Dedifferentiated amniotic fluid mesenchymal stem cell (primary cell): ENCODE measurements at regions not wholly inside any gene's neighbourhood (a gene's known extent, or its start where the extent isn't known, plus 50 kb on each side); places are given as distances from the start of the nearest gene placed in this dataset.
"Not testable (repeated sequence)": the region's sequence is repeated elsewhere in the genome, so short reads cannot be mapped to it uniquely, and the experiment has no call there.

Experiments used
- DNase-seq: peaks from one replicate; pipeline ENCODE4 v3.0.0-alpha.2; 2016; ENCODE audit errors: extremely low spot score

- DNase-seq: no peak
Observed at GRCh38 chr6:9831783-9832182, 583.1 kb downstream of the TFAP2A start.

GRCh38 chr6:9830808-9831207 lies 584.1 kb downstream of the TFAP2A start:
- DNase-seq: no peak

- no peak for DNase-seq
Observed at GRCh38 chr6:9825526-9825925, 589.3 kb downstream of the TFAP2A start.

DNA sequence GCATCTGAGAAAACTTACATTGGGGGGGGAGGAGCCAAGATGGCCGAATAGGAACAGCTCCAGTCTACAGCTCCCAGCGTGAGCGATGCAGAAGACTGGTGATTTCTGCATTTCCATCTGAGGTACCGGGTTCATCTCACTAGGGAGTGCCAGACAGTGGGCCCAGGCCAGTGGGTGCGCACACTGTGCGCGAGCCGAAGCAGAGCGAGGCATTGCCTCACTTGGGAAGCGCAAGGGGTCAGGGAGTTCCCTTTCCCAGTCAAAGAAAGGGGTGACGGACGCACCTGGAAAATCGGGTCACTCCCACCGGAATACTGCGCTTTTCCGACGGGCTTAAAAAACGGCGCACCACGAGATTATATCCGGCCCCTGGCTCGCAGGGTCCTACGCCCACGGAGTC lies 604.1 kb downstream of the TFAP2A start:
- DNase-seq: not testable (repeated sequence)

- DNase-seq: no peak
Observed at GRCh38 chr6:9810286-9810685, 604.6 kb downstream of the TFAP2A start.

- no peak for DNase-seq
Observed at GRCh38 chr6:9806195-9806594, 608.7 kb downstream of the TFAP2A start.

DNA sequence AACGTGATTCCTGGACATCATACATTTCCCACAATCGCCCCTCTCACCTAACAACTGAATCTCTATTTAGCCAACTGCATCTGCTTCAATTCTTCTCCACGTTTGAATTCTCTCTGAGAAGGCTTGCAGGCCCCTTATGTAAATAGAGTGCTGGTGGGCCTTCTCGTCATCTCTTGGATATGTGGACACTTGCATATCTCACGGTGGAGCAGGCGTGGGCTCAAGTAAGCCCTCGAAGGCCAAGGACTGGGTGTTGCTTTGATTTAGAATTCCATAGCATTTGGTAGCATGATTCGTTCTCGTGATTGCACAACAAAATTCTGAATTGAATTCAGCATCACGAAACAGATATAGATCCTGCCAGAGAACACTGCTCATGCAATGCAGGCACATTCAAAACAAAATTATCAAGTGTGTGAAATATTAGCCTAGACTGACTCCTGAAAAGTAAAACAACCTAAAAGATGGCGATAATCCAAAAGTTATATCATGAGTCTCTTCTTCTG lies 613.6 kb downstream of the TFAP2A start:
- DNase-seq: no peak

GRCh38 chr6:9799582-9799981 lies 615.3 kb downstream of the TFAP2A start:
- no peak for DNase-seq

DNA sequence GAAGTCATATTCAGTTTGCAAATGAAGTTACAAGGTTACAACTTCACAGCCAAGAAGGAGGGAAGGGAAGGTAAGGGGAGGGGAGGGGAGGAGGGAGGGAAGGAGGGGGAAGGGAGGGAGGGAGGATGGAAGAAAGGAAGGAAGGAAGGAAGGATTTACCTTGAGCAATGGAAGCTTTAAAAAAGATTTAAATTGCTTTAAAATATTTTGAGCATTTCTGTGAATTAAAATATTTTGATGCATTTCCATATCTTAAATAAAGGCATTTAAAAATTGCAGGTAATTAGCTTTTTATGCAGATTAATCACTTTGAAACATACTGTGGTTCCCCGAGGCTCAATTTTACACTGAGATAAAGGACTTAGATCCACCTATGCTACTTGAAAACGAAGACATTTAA lies 618.0 kb downstream of the TFAP2A start:
- DNase-seq: no peak

GRCh38 chr6:9795880-9796279 lies 619.0 kb downstream of the TFAP2A start:
- DNase-seq: no peak

DNA sequence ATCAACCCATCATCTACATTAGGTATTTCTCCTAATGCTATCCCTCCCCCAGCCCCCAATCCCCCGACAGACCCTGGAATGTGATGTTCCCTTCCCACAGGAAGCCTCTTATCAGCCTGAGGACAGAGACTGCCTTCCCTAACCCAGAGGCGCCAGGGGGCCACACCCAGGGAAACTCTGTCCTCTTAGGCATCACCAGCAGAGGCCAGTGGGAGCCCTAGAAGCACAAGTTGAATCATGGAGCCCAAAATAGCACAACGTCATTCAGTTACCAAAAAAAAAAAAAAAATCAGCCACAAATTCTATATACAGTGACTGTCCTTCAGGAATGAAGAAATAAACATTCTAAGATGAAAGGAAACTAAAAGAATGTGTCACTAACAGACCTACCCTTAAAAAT lies 625.7 kb downstream of the TFAP2A start:
- DNase-seq: peak; percentile 31

DNA sequence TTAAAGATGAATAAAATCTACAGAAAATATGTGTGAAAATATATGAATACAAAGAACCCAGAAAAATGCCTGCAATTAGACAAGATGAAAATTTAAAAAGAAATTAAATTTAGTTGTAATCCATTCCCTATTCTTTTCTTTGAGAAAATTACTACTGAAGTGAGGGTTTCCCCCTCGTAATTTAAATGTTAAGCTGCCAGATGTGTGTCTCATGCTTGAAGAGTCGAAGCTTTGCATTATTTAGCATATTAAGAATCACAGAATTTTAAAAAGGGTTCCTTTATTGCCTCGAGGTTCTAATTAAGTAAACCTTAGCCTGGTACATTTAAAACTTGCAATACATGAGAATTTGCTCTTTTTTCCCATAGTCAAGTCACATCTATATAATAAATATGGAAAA lies 630.1 kb downstream of the TFAP2A start:
- DNase-seq: no peak

GRCh38 chr6:9783567-9783966 lies 631.3 kb downstream of the TFAP2A start:
- no peak for DNase-seq

- DNase-seq: peak; percentile 51
Observed at GRCh38 chr6:9766240-9766915, 648.5 kb downstream of the TFAP2A start.

DNA sequence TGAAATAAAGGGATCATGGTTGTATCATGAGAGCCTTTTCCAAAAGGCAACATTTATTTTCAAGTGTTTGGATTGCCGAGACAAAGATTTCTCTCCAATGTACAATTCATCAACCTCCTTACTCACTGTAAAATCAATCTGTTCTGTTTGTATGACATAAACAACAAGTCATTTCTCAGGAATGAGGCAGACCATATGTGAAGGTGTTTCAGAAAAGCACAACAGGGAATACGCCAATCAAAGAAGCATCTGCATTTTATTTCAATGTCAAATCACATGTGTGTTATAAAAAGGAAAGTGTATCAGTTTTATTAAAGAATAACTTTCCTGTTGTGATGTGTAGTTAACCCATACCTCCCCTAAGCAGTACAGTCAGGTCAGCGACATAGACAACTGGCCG lies 653.7 kb downstream of the TFAP2A start:
- no peak for DNase-seq

GRCh38 chr6:9754515-9754914 lies 660.4 kb downstream of the TFAP2A start:
- no peak for DNase-seq

DNA sequence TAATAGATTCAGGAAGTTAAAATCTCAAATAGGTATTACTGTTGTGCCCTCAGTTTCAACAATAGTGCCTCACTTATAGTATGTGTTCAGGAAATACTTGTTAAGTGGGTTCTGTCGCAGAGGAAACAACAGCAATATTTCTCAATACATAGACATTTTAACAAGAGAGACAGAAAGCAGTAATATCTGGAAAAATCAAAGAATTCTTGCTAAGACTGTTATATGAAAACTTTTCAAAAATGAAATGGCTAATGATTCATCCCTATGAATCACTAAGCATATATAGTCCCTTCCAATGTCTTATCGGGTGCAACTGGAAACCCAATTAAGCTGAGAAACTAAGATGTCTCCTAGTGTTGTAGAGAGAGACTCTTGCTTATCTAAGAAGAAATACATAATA lies 668.9 kb downstream of the TFAP2A start:
- no peak for DNase-seq

DNA sequence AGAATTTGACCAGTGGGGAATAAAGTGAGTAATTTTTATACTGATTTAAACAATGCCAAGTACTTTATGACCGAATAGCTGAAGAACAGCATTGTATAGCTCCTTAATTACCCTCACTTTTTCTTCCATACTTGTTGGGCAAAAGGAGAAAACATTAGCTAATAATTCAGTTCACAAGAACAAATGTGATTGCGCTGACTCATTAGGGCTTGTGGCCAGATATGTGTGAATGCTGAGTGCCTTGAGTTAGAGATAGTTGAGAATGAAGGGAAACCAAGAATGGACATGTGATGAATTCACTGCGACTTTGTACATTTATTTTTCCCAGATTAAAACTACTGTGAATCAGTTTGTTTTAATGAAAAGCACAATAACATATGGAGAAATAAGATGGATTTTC lies 669.4 kb downstream of the TFAP2A start:
- no peak for DNase-seq

- DNase-seq: no peak
Observed at GRCh38 chr6:9744119-9744518, 670.8 kb downstream of the TFAP2A start.

DNA sequence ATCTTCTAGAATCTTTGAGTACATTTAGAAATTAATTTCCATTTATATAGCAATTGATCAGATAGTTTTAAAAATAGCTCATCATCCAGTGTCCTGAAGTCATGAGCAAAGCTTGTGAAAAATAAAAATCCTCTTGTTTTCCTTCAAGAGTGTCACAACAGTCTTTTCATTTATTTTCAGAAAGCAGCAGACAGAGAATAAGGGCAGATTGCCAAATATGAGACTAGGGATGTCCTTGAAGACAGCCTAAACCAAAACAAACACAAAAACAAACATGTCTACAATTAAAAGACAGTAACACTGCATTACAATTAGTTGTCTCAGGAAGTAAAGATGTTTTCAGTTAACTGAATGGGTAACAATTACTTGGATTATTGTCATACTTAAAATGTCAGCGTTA lies 682.8 kb downstream of the TFAP2A start:
- no peak for DNase-seq

GRCh38 chr6:9725776-9726175 lies 689.1 kb downstream of the TFAP2A start:
- not testable (repeated sequence) for DNase-seq

- no peak for DNase-seq
Observed at GRCh38 chr6:9717568-9717967, 697.3 kb downstream of the TFAP2A start.

GRCh38 chr6:9711365-9711764 lies 703.5 kb downstream of the TFAP2A start:
- DNase-seq: no peak

- no peak for DNase-seq
Observed at GRCh38 chr6:9710574-9710973, 704.3 kb downstream of the TFAP2A start.
